ENCODE measurements at regions not wholly inside any gene's neighbourhood (a gene's known extent, or its start where the extent isn't known, plus 50 kb on each side); places are given as distances from the start of the nearest gene placed in this dataset.
"Not testable (repeated sequence)": the region's sequence is repeated elsewhere in the genome, so short reads cannot be mapped to it uniquely, and the experiment has no call there.

- not testable (repeated sequence) for DNase-seq (ENCODE audit: low read depth)
These were observed 176.8 kb upstream of the PLGLB1 start for GRCh38 chr2:87198422-87198821.

GRCh38 chr2:87199228-87199627 is 177.6 kb upstream of the PLGLB1 start:
- not testable (repeated sequence) for DNase-seq (ENCODE audit: low read depth)

- DNase-seq (ENCODE audit: low read depth): not testable (repeated sequence)
These were observed 183.0 kb upstream of the PLGLB1 start for GRCh38 chr2:87204569-87205147.

- not testable (repeated sequence) for DNase-seq (ENCODE audit: low read depth)
These were observed 191.3 kb upstream of the PLGLB1 start for GRCh38 chr2:87212938-87213337.

- not testable (repeated sequence) for DNase-seq (ENCODE audit: low read depth)
These were observed 195.4 kb upstream of the PLGLB1 start for GRCh38 chr2:87217005-87217404.

- peak; percentile 36 for DNase-seq (ENCODE audit: low read depth)
These were observed 196.2 kb upstream of the PLGLB1 start for GRCh38 chr2:87217741-87218410.

- DNase-seq (ENCODE audit: low read depth): not testable (repeated sequence)
These were observed 199.0 kb upstream of the PLGLB1 start for GRCh38 chr2:87220651-87221050.

GRCh38 chr2:87222131-87222530 is 200.5 kb upstream of the PLGLB1 start:
- not testable (repeated sequence) for DNase-seq (ENCODE audit: low read depth)

GRCh38 chr2:87223873-87224272 is 202.2 kb upstream of the PLGLB1 start:
- DNase-seq (ENCODE audit: low read depth): not testable (repeated sequence)

- DNase-seq (ENCODE audit: low read depth): not testable (repeated sequence)
These were observed 207.5 kb upstream of the PLGLB1 start for GRCh38 chr2:87229091-87229689.

GRCh38 chr2:87229964-87230363 is 208.3 kb upstream of the PLGLB1 start:
- DNase-seq (ENCODE audit: low read depth): not testable (repeated sequence)

- not testable (repeated sequence) for DNase-seq (ENCODE audit: low read depth)
These were observed 213.8 kb upstream of the PLGLB1 start for GRCh38 chr2:87235333-87235981.

GRCh38 chr2:87237570-87238336 is 216.1 kb upstream of the PLGLB1 start:
- not testable (repeated sequence) for DNase-seq (ENCODE audit: low read depth)

- DNase-seq (ENCODE audit: low read depth): not testable (repeated sequence)
These were observed 218.0 kb upstream of the PLGLB1 start for GRCh38 chr2:87239558-87240215.

GRCh38 chr2:87246066-87246717 is 224.5 kb upstream of the PLGLB1 start:
- DNase-seq (ENCODE audit: low read depth): not testable (repeated sequence)

GRCh38 chr2:87252046-87252445 is 230.4 kb upstream of the PLGLB1 start:
- not testable (repeated sequence) for DNase-seq (ENCODE audit: low read depth)

- DNase-seq (ENCODE audit: low read depth): not testable (repeated sequence)
These were observed 232.9 kb upstream of the PLGLB1 start for GRCh38 chr2:87254562-87254961.

GRCh38 chr2:87255410-87255809 is 233.8 kb upstream of the PLGLB1 start:
- not testable (repeated sequence) for DNase-seq (ENCODE audit: low read depth)

GRCh38 chr2:87258887-87259286 is 237.2 kb upstream of the PLGLB1 start:
- not testable (repeated sequence) for DNase-seq (ENCODE audit: low read depth)

- not testable (repeated sequence) for DNase-seq (ENCODE audit: low read depth)
These were observed 240.6 kb upstream of the PLGLB1 start for GRCh38 chr2:87262184-87262702.
